ENCODE measurements at regions not wholly inside any gene's neighbourhood (a gene's known extent, or its start where the extent isn't known, plus 50 kb on each side); places are given as distances from the start of the nearest gene placed in this dataset.

DNA sequence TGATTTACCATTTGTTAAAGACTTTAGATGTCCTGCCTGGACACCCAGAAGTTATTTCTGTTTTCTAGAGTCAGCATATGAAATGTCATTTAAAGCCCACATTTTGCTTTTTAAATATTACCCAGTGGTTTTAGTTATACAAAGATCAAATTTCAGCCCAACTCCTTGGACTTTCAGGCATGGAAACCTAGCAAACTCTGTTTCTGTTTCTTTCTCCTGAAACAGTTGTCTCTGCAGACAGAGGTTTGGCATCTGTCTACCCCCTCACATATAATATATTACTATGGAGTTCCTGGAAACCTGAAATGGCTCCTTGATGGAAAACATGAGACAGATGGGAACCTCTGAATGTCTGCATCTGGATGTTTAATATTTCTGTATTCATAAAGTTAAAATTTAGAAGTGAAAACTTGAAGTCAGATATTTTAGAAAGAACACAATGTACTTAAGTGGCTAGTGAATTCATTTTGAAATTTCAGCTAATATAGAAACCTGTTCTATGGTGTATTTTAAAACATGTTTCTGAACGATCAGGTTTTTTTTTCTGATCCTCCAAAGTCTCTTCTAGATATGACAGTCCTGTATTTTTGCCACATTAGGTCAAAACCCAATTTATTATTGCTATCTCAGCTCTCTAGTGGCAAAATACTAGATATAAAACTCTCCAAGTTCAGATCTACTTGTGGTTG is 743.3 kb downstream of the CD109 start:
- TF ChIP-seq, protein P1, sequence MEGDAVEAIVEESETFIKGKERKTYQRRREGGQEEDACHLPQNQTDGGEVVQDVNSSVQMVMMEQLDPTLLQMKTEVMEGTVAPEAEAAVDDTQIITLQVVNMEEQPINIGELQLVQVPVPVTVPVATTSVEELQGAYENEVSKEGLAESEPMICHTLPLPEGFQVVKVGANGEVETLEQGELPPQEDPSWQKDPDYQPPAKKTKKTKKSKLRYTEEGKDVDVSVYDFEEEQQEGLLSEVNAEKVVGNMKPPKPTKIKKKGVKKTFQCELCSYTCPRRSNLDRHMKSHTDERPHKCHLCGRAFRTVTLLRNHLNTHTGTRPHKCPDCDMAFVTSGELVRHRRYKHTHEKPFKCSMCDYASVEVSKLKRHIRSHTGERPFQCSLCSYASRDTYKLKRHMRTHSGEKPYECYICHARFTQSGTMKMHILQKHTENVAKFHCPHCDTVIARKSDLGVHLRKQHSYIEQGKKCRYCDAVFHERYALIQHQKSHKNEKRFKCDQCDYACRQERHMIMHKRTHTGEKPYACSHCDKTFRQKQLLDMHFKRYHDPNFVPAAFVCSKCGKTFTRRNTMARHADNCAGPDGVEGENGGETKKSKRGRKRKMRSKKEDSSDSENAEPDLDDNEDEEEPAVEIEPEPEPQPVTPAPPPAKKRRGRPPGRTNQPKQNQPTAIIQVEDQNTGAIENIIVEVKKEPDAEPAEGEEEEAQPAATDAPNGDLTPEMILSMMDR (conservative IDR thresholded peaks at IDR 0.05; ENCODE audit: low read depth in 2 of 2): no peak
- TF ChIP-seq EZH2 (IDR thresholded peaks at IDR 0.05; ENCODE audit: low read depth, unreplicated experiment) (no peak), EZH2phosphoT487 (IDR thresholded peaks at IDR 0.05; ENCODE audit: unreplicated experiment) (no peak)

Measured in GM23338 (cell line).